LNCAP (cell line): ENCODE measurements at regions not wholly inside any gene's neighbourhood (a gene's known extent, or its start where the extent isn't known, plus 50 kb on each side); places are given as distances from the start of the nearest gene placed in this dataset.

Source experiments
- TF ChIP-seq, protein P1 (sequence below): fragments of 450-650 bp; IDR thresholded peaks from 2 replicates; pipeline ENCODE4 v1.5.1; 2017; ENCODE audit warnings: mild to moderate bottlenecking

DNA sequence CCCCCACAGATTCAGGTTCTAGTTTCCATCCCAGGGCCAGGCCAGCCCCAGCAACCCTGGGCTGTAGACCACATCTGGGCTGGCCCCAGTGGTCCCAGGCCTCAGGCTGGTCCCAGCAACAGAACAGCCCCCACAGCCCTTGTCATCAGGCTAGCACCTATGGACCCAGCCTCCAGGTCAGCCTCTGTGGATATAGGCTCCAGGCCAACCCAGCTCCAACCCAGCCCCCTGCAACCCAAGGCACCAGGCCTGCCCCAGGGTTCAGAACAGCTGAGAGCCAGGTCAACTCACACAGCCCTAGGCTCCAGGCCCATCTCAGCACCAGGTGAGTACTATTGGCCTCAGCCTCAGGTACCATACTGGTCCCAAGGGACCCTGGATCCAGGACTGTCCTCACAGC, 155.3 kb downstream of the PWWP3B start:
- TF ChIP-seq, protein P1, sequence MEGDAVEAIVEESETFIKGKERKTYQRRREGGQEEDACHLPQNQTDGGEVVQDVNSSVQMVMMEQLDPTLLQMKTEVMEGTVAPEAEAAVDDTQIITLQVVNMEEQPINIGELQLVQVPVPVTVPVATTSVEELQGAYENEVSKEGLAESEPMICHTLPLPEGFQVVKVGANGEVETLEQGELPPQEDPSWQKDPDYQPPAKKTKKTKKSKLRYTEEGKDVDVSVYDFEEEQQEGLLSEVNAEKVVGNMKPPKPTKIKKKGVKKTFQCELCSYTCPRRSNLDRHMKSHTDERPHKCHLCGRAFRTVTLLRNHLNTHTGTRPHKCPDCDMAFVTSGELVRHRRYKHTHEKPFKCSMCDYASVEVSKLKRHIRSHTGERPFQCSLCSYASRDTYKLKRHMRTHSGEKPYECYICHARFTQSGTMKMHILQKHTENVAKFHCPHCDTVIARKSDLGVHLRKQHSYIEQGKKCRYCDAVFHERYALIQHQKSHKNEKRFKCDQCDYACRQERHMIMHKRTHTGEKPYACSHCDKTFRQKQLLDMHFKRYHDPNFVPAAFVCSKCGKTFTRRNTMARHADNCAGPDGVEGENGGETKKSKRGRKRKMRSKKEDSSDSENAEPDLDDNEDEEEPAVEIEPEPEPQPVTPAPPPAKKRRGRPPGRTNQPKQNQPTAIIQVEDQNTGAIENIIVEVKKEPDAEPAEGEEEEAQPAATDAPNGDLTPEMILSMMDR: no peak

- TF ChIP-seq, protein P1: no peak
These were observed 163.5 kb downstream of the PWWP3B start for GRCh38 chrX:106331606-106332005.

DNA sequence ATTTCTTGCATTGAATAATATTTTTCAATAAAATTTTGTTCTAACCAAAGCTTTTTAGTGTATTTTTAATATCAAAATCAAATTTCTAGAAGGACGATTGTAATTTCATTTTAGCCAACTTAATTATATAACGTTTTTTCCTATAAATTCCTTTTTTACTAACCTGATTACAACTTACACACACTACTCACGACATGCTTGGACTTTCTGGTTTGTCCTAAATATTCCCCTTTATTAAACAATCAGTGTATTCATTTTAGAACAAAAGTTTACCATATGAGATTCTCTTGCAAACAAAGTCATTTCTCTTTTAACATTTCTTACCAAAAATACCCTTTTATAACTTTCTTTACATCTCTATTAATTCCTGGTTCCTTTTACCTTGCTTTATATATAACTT, 173.7 kb downstream of the PWWP3B start:
- TF ChIP-seq, protein P1: no peak

DNA sequence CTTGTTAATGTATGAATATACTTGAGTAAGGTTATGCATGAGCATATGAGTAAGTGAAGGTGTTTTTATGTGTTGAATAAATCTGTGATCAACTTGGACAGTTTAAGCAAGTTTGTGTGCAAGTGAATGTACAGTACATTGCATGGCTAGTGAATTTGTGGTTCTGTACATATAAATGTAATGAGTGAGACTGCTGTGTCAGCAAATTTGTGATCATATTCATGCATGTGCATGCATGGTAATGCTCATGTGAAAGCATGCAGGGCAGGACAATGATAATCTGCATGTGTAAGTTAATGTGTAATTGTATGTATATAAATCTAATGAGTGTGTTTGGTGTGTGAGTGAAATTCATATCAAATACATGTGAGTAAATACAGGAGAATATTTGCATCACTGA, 188.5 kb downstream of the PWWP3B start:
- TF ChIP-seq, protein P1: no peak

DNA sequence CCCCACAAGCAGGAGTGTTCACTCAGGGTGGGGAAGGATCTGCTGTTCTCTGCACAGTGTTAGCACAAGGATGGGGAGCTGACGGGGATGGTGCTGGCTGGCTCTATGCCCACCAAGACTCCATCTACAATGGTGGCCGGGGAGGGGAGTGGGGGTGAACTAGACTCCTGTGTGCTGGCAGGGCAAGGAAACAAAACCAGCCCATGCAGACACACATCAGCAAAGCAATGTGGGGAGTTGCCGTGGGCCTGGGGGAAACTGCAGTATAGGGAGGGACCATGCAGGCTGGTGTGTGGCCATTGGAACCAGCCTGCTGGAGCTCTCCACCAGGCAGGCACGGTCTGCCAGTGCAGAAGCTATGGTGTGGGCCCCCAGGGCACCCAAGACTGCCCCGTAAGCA, 195.1 kb downstream of the PWWP3B start:
- TF ChIP-seq, protein P1: no peak

DNA sequence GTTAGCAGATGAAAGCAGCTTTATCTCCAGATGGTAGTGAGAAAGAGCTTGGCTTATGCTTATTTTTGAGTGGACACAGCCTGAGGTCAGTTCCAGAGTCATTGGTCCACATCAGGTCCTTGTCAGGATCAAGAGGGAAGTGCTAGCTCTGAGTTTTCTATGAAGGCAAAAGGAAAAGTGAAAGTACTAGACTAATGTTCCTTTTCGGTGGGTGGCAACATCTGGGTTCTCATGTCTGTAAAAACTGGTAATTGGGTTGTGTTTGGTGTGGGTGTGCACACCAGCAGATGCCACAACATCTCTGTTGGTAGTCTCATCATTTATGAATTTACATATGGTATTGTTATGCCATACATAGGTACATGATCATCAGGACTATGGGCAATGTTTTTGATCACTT, 210.5 kb downstream of the PWWP3B start:
- TF ChIP-seq, protein P1: no peak

- TF ChIP-seq, protein P1: no peak
These were observed 220.4 kb upstream of the RADX start for GRCh38 chrX:106391284-106391911.

GRCh38 chrX:106392346-106392745, 219.4 kb upstream of the RADX start:
- TF ChIP-seq, protein P1: no peak
